ENCODE measurements at regions not wholly inside any gene's neighbourhood (a gene's known extent, or its start where the extent isn't known, plus 50 kb on each side); places are given as distances from the start of the nearest gene placed in this dataset.

DNA sequence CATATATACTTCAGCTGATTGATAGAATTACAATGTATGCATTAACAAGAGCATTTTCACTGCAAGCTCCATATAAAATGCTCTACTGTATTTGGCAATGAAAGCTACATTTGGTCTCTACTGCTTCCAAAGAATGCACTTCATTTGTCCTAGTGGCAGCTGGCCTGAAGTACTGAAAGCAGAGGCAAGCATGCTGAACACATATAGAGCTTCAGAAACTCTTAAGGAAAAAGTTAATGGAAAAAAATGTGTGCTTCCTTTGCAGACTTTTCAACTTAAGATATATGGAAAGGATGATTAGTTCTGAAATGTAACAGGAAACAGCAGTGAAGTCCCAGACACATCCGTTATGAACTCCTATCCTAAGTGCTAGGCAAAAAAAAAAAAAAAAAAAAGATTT is 537.1 kb upstream of the POM121L12 start:
- Histone ChIP-seq H3K9me3 (no peaks in the 10 kb centered on the region), H3K4me3 (no peak overlapping the region), H3K4me1 (no peaks in the 10 kb centered on the region), H3K36me3 (no peaks in the 10 kb centered on the region), H3K27ac (no peak overlapping the region), H3K27me3 (no peaks in the 10 kb centered on the region)
- TF ChIP-seq POLR2A (IDR thresholded peaks at IDR 0.05) (no peak), EP300 (IDR thresholded peaks at IDR 0.05) (no peak), POLR2AphosphoS5 (IDR thresholded peaks at IDR 0.05) (no peak)
- TF ChIP-seq, protein P1, sequence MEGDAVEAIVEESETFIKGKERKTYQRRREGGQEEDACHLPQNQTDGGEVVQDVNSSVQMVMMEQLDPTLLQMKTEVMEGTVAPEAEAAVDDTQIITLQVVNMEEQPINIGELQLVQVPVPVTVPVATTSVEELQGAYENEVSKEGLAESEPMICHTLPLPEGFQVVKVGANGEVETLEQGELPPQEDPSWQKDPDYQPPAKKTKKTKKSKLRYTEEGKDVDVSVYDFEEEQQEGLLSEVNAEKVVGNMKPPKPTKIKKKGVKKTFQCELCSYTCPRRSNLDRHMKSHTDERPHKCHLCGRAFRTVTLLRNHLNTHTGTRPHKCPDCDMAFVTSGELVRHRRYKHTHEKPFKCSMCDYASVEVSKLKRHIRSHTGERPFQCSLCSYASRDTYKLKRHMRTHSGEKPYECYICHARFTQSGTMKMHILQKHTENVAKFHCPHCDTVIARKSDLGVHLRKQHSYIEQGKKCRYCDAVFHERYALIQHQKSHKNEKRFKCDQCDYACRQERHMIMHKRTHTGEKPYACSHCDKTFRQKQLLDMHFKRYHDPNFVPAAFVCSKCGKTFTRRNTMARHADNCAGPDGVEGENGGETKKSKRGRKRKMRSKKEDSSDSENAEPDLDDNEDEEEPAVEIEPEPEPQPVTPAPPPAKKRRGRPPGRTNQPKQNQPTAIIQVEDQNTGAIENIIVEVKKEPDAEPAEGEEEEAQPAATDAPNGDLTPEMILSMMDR (IDR thresholded peaks at IDR 0.05), result no peak
- WGBS, 5 donors, result 53 to 85% (median 57%) methylated on average over 1 of the region's 1 CpG
- peak in 1 of 2 donors; percentile 61 for DNase-seq
- intact Hi-C loops (cut with DNase I; ENCODE audit: low total_unique reads), result no loop called here

DNA sequence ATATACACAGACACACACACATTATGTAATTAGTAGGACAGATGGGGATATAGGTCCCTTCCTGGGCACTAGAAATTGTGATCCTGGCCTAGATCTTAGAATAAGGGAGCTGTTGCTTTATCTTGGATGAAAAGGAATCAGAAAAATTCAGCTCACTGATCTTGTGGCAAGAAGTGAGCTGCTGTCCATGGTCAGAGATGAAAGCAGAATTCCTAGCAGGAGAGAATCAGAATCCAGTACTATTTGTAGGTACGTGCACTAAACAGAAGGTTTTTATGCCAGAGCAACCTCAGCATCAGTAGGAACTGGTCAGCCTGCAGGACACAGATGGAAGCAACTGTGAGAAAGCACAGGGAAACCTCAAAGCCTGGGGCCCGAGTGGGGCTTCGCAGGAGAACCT is 549.2 kb upstream of the POM121L12 start:
- TF ChIP-seq POLR2A (IDR thresholded peaks at IDR 0.05) (no peak), POLR2AphosphoS5 (IDR thresholded peaks at IDR 0.05) (no peak), EP300 (IDR thresholded peaks at IDR 0.05) (no peak)
- TF ChIP-seq, protein P1 (IDR thresholded peaks at IDR 0.05), result no peak
- intact Hi-C loops (cut with DNase I; ENCODE audit: low total_unique reads), result no loop called here
- no peaks in the 10 kb centered on the region for H3K4me1 ChIP-seq
- 56 to 71% (median 63%) methylated on average over 3 of the region's 3 CpGs for WGBS, 5 donors
- no peaks in the 10 kb centered on the region for H3K27me3 ChIP-seq
- H3K9me3 ChIP-seq, result no peaks in the 10 kb centered on the region
- DNase-seq, result no peak
- H3K4me3 ChIP-seq, result no peak overlapping the region
- H3K27ac ChIP-seq, result no peak overlapping the region
- H3K36me3 ChIP-seq, result no peaks in the 10 kb centered on the region

DNA sequence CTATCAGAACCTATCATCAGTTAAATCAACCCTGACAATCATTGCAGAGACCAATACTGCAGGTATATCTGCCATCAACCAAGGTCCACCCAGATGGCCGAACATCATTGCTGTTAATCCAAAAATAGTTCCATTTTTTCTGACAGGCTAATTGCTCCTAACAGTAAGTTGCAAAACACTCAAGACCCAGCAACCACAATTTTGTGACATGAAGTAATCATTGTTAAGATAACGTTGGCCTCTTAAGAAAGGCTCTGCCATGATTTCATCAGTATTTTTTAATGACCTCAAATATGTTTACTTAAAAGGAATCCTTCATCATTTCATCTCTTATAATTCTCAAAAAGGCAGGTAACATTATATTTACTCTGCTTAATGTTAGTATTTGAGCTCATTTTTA is 553.4 kb upstream of the POM121L12 start:
- H3K36me3 ChIP-seq, result no peaks in the 10 kb centered on the region
- WGBS, 5 donors, result 62 to 77% (median 73%) methylated on average over 2 of the region's 2 CpGs
- no peak for DNase-seq
- no peaks in the 10 kb centered on the region for H3K27me3 ChIP-seq
- TF ChIP-seq, protein P1 (IDR thresholded peaks at IDR 0.05), result no peak
- TF ChIP-seq POLR2AphosphoS5 (IDR thresholded peaks at IDR 0.05) (no peak), EP300 (IDR thresholded peaks at IDR 0.05) (no peak), POLR2A (IDR thresholded peaks at IDR 0.05) (no peak)
- no peaks in the 10 kb centered on the region for H3K4me1 ChIP-seq
- H3K27ac ChIP-seq, result no peak overlapping the region
- no peak overlapping the region for H3K4me3 ChIP-seq
- intact Hi-C loops (cut with DNase I; ENCODE audit: low total_unique reads), result no loop called here
- H3K9me3 ChIP-seq, result no peaks in the 10 kb centered on the region

DNA sequence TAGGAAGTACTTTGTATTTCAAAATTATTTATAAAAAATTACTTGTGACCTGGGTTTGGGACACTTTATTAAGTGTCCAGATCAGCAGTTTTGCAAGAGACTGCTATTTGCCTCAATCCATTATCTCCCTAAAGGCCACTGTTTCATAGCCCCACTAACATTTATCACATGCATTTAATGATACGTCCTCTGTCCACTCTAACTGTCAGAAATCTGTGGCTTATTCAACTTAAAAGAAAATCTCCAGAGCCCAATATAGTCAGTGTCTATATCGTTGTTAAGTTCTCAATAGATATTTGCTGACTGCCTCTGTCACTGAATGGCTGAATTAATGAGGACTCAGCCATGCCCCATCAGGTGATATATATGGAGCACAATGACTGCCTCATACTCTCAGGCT is 553.9 kb upstream of the POM121L12 start:
- intact Hi-C loops (cut with DNase I; ENCODE audit: low total_unique reads), result no loop called here
- WGBS, 5 donors, result 37 to 84% (median 63%) methylated on average over 2 of the region's 2 CpGs

More for the DNA sequence above, 553.9 kb upstream of the POM121L12 start:
- H3K9me3 ChIP-seq, result no peaks in the 10 kb centered on the region
- no peaks in the 10 kb centered on the region for H3K4me1 ChIP-seq
- H3K27me3 ChIP-seq, result no peaks in the 10 kb centered on the region
- no peak for TF ChIP-seq EP300 (IDR thresholded peaks at IDR 0.05)
- no peak for TF ChIP-seq POLR2AphosphoS5 (IDR thresholded peaks at IDR 0.05)
- TF ChIP-seq, protein P1 (IDR thresholded peaks at IDR 0.05), result no peak
- no peak for TF ChIP-seq POLR2A (IDR thresholded peaks at IDR 0.05)
- no peak overlapping the region for H3K27ac ChIP-seq
- no peak overlapping the region for H3K4me3 ChIP-seq
- no peak for DNase-seq
- no peaks in the 10 kb centered on the region for H3K36me3 ChIP-seq
